ENCODE measurements at regions not wholly inside any gene's neighbourhood (a gene's known extent, or its start where the extent isn't known, plus 50 kb on each side); places are given as distances from the start of the nearest gene placed in this dataset.

GRCh38 chr20:29448806-29449470, 1808.5 kb upstream of the DEFB115 start:
- TF ChIP-seq MXD4 (CRISPR knock-in tag; IDR thresholded peaks at IDR 0.05; ENCODE audit: borderline replicate concordance) (no peak), ZNF121 (CRISPR knock-in tag; IDR thresholded peaks at IDR 0.05) (no peak), HMGA2 (CRISPR knock-in tag; IDR thresholded peaks at IDR 0.05) (no peak), MYBL2 (CRISPR knock-in tag; IDR thresholded peaks at IDR 0.05) (no peak), CTCF (IDR thresholded peaks at IDR 0.05) (no peak), HMGXB4 (CRISPR knock-in tag; IDR thresholded peaks at IDR 0.05) (no peak)
